Type B pancreatic cell (in vitro differentiated cells): ENCODE measurements at regions not wholly inside any gene's neighbourhood (a gene's known extent, or its start where the extent isn't known, plus 50 kb on each side); places are given as distances from the start of the nearest gene placed in this dataset.
A peak's percentile ranks its signal among the peaks of the same experiment; 100 is the strongest.
"Not testable (repeated sequence)": the region's sequence is repeated elsewhere in the genome, so short reads cannot be mapped to it uniquely, and the experiment has no call there.

Experiments
- DNase-seq: peaks from one replicate; pipeline ENCODE4 v3.0.0; 2021; ENCODE audit warnings: mixed read lengths; ENCODE audit not compliant: unreplicated experiment; ENCODE audit errors: extremely low spot score
- H3K27ac Mint-ChIP-seq: 2 replicates; pipeline ENCODE4 v1.8.0; 2021; ENCODE audit warnings: mild to moderate bottlenecking, mixed read lengths
- H3K27me3 Mint-ChIP-seq: 2 replicates; pipeline ENCODE4 v1.8.0; 2021; ENCODE audit warnings: mixed read lengths
- H3K36me3 Mint-ChIP-seq: 2 replicates; pipeline ENCODE4 v1.8.0; 2021; ENCODE audit warnings: mixed read lengths
- H3K4me1 Mint-ChIP-seq: one replicate; pipeline ENCODE4 v1.8.0; 2021; ENCODE audit warnings: mixed read lengths; ENCODE audit not compliant: unreplicated experiment
- H3K4me3 Mint-ChIP-seq: 2 replicates; pipeline ENCODE4 v1.8.0; 2021; ENCODE audit warnings: mild to moderate bottlenecking, mixed read lengths
- H3K9me3 Mint-ChIP-seq: 2 replicates; pipeline ENCODE4 v1.8.0; 2021; ENCODE audit warnings: mixed read lengths
- CTCF ChIP-seq: fragments of 200-600 bp; sonication (generic); conservative IDR thresholded peaks from 2 replicates; pipeline ENCODE4 v1.5.0; 2021; ENCODE audit warnings: antibody characterized with exemption, mild to moderate bottlenecking

- no peaks in the 10 kb centered on the region for H3K27me3 Mint-ChIP-seq
- peak overlapping the region; percentile 75 for H3K27ac Mint-ChIP-seq
- no peaks in the 10 kb centered on the region for H3K36me3 Mint-ChIP-seq
- peaks cover 12% of the 10 kb centered on the region for H3K4me1 Mint-ChIP-seq
- peak overlapping the region; percentile 97 for H3K4me3 Mint-ChIP-seq
- TF ChIP-seq CTCF, result peak; percentile 69
- no peaks in the 10 kb centered on the region for H3K9me3 Mint-ChIP-seq
- peak; percentile 84 for DNase-seq
These were observed 123.0 kb downstream of the GOSR1 start for GRCh38 chr17:30600060-30600829.

- no peaks in the 10 kb centered on the region for H3K9me3 Mint-ChIP-seq
- peak overlapping the region; percentile 97 for H3K4me3 Mint-ChIP-seq
- no peak for TF ChIP-seq CTCF
- no peaks in the 10 kb centered on the region for H3K36me3 Mint-ChIP-seq
- no peak for DNase-seq
- H3K27ac Mint-ChIP-seq, result peak overlapping the region; percentile 75
- no peaks in the 10 kb centered on the region for H3K27me3 Mint-ChIP-seq
- H3K4me1 Mint-ChIP-seq, result peaks cover 12% of the 10 kb centered on the region
These were observed 122.3 kb downstream of the GOSR1 start for GRCh38 chr17:30599428-30600059.

GRCh38 chr17:30597776-30598288 is 120.6 kb downstream of the GOSR1 start:
- DNase-seq, result no peak
- Mint-ChIP-seq H3K4me1 (peaks cover 11% of the 10 kb centered on the region), H3K36me3 (no peaks in the 10 kb centered on the region), H3K27me3 (no peaks in the 10 kb centered on the region), H3K9me3 (no peaks in the 10 kb centered on the region), H3K27ac (no peak overlapping the region), H3K4me3 (no peak overlapping the region)
- TF ChIP-seq CTCF, result no peak

- H3K4me3 Mint-ChIP-seq, H3K27ac Mint-ChIP-seq, H3K4me1 Mint-ChIP-seq, H3K27me3 Mint-ChIP-seq, H3K36me3 Mint-ChIP-seq, H3K9me3 Mint-ChIP-seq, DNase-seq: not testable (repeated sequence)
These were observed 120.0 kb downstream of the GOSR1 start for GRCh38 chr17:30596948-30597775.

GRCh38 chr17:30594953-30595371 is 117.8 kb downstream of the GOSR1 start:
- not testable (repeated sequence) for H3K9me3 Mint-ChIP-seq, H3K27ac Mint-ChIP-seq, H3K4me1 Mint-ChIP-seq, H3K36me3 Mint-ChIP-seq, DNase-seq, H3K27me3 Mint-ChIP-seq, H3K4me3 Mint-ChIP-seq

GRCh38 chr17:30594223-30594952 is 117.2 kb downstream of the GOSR1 start:
- Mint-ChIP-seq H3K4me3 (no peak overlapping the region), H3K36me3 (no peaks in the 10 kb centered on the region)

More at GRCh38 chr17:30594223-30594952, 117.2 kb downstream of the GOSR1 start:
- DNase-seq, result no peak
- Mint-ChIP-seq H3K27ac (no peak overlapping the region), H3K4me1 (no peaks in the 10 kb centered on the region), H3K27me3 (no peaks in the 10 kb centered on the region), H3K9me3 (no peaks in the 10 kb centered on the region)
- TF ChIP-seq CTCF, result no peak
